ENCODE measurements at regions not wholly inside any gene's neighbourhood (a gene's known extent, or its start where the extent isn't known, plus 50 kb on each side); places are given as distances from the start of the nearest gene placed in this dataset.

GRCh38 chr11:70944636-70945035, 307.7 kb downstream of the SHANK2 start:
- TF ChIP-seq POLR2A (conservative IDR thresholded peaks at IDR 0.05): no peak
- TF ChIP-seq JUN (IDR thresholded peaks at IDR 0.05; ENCODE audit: borderline replicate concordance, low read depth, low read length): no peak
- TF ChIP-seq JUN (CRISPR knock-in tag; IDR thresholded peaks at IDR 0.05; ENCODE audit: borderline replicate concordance): no peak
- TF ChIP-seq CHD2 (IDR thresholded peaks at IDR 0.05; ENCODE audit: low read depth, low read length): no peak
- TF ChIP-seq MAX (CRISPR knock-in tag; IDR thresholded peaks at IDR 0.05): no peak
- TF ChIP-seq ESRRA (IDR thresholded peaks at IDR 0.05; ENCODE audit: borderline replicate concordance, low read depth): no peak
- TF ChIP-seq CTCF (IDR thresholded peaks at IDR 0.05 in 2 of 3, conservative IDR thresholded peaks at IDR 0.05 in 1 of 3; ENCODE audit: insufficient read depth in 2 of 3, low read depth in 1 of 3, low read length in 3 of 3): peak in 2 of 3 experiments; percentile 24 to 36; a peak in 2 of 6 replicates
- TF ChIP-seq CAMTA2 (CRISPR knock-in tag; conservative IDR thresholded peaks at IDR 0.05): no peak
- TF ChIP-seq KAT2B (IDR thresholded peaks at IDR 0.05; ENCODE audit: low read depth, low read length): no peak
- no peak for TF ChIP-seq USF2 (CRISPR knock-in tag; IDR thresholded peaks at IDR 0.05)
- no peak for TF ChIP-seq ZNF134 (CRISPR knock-in tag; conservative IDR thresholded peaks at IDR 0.05)
- TF ChIP-seq BRF1 (IDR thresholded peaks at IDR 0.05; ENCODE audit: borderline replicate concordance, extremely low read depth, insufficient read length): no peak
- TF ChIP-seq COPS2 (conservative IDR thresholded peaks at IDR 0.05): no peak
- no peak for TF ChIP-seq TAF1 (IDR thresholded peaks at IDR 0.05; ENCODE audit: control insufficient read depth, extremely low read depth, insufficient read depth, low read length, severe bottlenecking)
- TF ChIP-seq ZZZ3 (IDR thresholded peaks at IDR 0.05): no peak

Data from K562 (cell line).